Gastrocnemius medialis (tissue), 4 donors: ENCODE measurements at regions not wholly inside any gene's neighbourhood (a gene's known extent, or its start where the extent isn't known, plus 50 kb on each side); places are given as distances from the start of the nearest gene placed in this dataset.

Experiments
- POLR2A ChIP-seq, 2 donors: fragments of 450-650 bp; IDR thresholded peaks; one replicate each; pipeline ENCODE4 v1.6.1; 2017; ENCODE audit warnings: antibody characterized with exemption in 2 of 2, mild to moderate bottlenecking in 2 of 2, moderate library complexity in 2 of 2
- TF ChIP-seq, protein P1 (sequence below), 5 experiments: fragments of 450-650 bp in 3 of 5; fragments of 200-600 bp in 2 of 5; sonication (generic) in 2 of 5; IDR thresholded peaks in 4 of 5; conservative IDR thresholded peaks in 1 of 5; 1 replicate in 4 of 5; 2 replicates in 1 of 5; pipeline ENCODE4 v1.5.1; 2016 to 2019; ENCODE audit warnings: antibody characterized with exemption in 5 of 5, mild to moderate bottlenecking in 3 of 5, moderate library complexity in 3 of 5

DNA sequence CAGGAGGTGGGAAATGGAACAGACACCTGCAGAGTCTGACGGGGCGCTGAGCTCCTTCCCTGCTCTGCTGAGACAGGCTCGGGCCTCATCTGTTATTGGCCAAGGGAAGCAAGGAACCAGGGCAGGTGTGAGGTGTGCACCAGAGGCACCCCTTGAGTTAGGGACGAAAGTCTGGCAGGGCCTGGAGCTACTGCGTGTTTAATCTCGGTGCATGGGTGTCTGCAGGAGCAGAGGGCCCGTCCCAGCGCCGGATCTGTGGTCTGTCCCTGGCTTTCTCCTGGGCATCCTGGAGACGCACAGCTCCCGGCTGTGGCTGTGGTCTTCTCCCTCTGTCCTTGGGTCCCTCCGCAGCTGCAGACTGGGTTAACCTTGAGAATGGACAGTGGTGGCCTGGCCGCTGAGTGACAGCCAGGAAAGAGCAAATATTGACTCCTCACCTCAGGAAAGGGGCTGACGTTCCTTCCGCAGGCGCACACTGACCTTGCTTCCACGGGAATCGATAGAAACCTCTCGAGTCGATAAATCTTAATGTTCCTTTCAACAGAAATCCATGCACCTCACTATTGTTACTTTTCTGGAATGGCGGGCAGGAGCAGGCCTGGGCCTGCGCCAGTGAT is 975.6 kb downstream of the BRD1 start:
- TF ChIP-seq, protein P1, sequence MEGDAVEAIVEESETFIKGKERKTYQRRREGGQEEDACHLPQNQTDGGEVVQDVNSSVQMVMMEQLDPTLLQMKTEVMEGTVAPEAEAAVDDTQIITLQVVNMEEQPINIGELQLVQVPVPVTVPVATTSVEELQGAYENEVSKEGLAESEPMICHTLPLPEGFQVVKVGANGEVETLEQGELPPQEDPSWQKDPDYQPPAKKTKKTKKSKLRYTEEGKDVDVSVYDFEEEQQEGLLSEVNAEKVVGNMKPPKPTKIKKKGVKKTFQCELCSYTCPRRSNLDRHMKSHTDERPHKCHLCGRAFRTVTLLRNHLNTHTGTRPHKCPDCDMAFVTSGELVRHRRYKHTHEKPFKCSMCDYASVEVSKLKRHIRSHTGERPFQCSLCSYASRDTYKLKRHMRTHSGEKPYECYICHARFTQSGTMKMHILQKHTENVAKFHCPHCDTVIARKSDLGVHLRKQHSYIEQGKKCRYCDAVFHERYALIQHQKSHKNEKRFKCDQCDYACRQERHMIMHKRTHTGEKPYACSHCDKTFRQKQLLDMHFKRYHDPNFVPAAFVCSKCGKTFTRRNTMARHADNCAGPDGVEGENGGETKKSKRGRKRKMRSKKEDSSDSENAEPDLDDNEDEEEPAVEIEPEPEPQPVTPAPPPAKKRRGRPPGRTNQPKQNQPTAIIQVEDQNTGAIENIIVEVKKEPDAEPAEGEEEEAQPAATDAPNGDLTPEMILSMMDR (IDR thresholded peaks at IDR 0.05 in 4 of 5, conservative IDR thresholded peaks at IDR 0.05 in 1 of 5): no peak
- no peak for TF ChIP-seq POLR2A (IDR thresholded peaks at IDR 0.05)
